DOHH2 (cell line): ENCODE measurements at regions not wholly inside any gene's neighbourhood (a gene's known extent, or its start where the extent isn't known, plus 50 kb on each side); places are given as distances from the start of the nearest gene placed in this dataset.

Experiments
- H3F3A ChIP-seq: fragments of 200-600 bp; sonication (generic), shearing (Covaris generic); 2 replicates; pipeline ENCODE4 v1.6.0; 2016; ENCODE audit warnings: antibody characterized with exemption, mild to moderate bottlenecking; ENCODE audit not compliant: control insufficient read depth, insufficient read depth
- H3K27ac ChIP-seq: fragments of 200-600 bp; sonication (generic); 2 replicates; pipeline ENCODE4 v1.5.1; 2014; ENCODE audit warnings: low read depth, mild to moderate bottlenecking, low read length, moderate library complexity
- H3K27me3 ChIP-seq: fragments of 200-600 bp; sonication (generic); 2 replicates; pipeline ENCODE4 v1.6.1; 2014; ENCODE audit warnings: mild to moderate bottlenecking, low read length, mixed read lengths; ENCODE audit not compliant: control insufficient read depth
- H3K36me3 ChIP-seq: fragments of 200-600 bp; sonication (generic); 2 replicates; pipeline ENCODE4 v1.6.1; 2014; ENCODE audit warnings: mild to moderate bottlenecking, low read length, moderate library complexity, mixed read lengths; ENCODE audit not compliant: control insufficient read depth
- H3K4me1 ChIP-seq: fragments of 200-600 bp; sonication (generic); 2 replicates; pipeline ENCODE4 v1.6.1; 2014; ENCODE audit warnings: mild to moderate bottlenecking, low read length, mixed read lengths; ENCODE audit not compliant: control insufficient read depth
- H3K4me2 ChIP-seq: fragments of 200-600 bp; sonication (generic); 2 replicates; pipeline ENCODE4 v1.6.0; 2014; ENCODE audit warnings: mild to moderate bottlenecking, low read length, moderate library complexity
- H3K4me3 ChIP-seq: fragments of 200-600 bp; sonication (generic); 2 replicates; pipeline ENCODE4 v1.5.1; 2014; ENCODE audit warnings: mild to moderate bottlenecking, low read length, mixed read lengths
- H3K79me2 ChIP-seq: fragments of 200-600 bp; sonication (generic); 2 replicates; pipeline ENCODE4 v1.6.1; 2014; ENCODE audit warnings: mild to moderate bottlenecking, low read length, mixed read lengths; ENCODE audit not compliant: control insufficient read depth
- H3K9me2 ChIP-seq: fragments of 200-600 bp; sonication (generic); replicated peaks from 2 replicates; pipeline ENCODE4 v1.6.1; 2014; ENCODE audit warnings: mild to moderate bottlenecking, low read length, mixed read lengths; ENCODE audit not compliant: control insufficient read depth
- H3K9me3 ChIP-seq: fragments of 200-600 bp; sonication (generic); 2 replicates; pipeline ENCODE4 v1.6.1; 2014; ENCODE audit warnings: antibody characterized with exemption, low read length, mixed read lengths; ENCODE audit not compliant: control insufficient read depth, insufficient read depth
- H4K20me1 ChIP-seq: fragments of 200-600 bp; sonication (generic); 2 replicates; pipeline ENCODE4 v1.6.0; 2014; ENCODE audit warnings: low read depth, mild to moderate bottlenecking, antibody characterized with exemption, low read length, moderate library complexity; ENCODE audit not compliant: control insufficient read depth, insufficient read depth
- CTCF ChIP-seq: fragments of 200-600 bp; sonication (generic); IDR thresholded peaks from one replicate; pipeline ENCODE4 v1.5.1; 2014; ENCODE audit warnings: antibody characterized with exemption, mild to moderate bottlenecking, low read depth, low read length; ENCODE audit not compliant: poor library complexity, severe bottlenecking
- EZH2phosphoT487 ChIP-seq: fragments of 200-600 bp; sonication (generic); IDR thresholded peaks from 2 replicates; pipeline ENCODE4 v1.6.1; 2017; ENCODE audit warnings: borderline replicate concordance, mild to moderate bottlenecking, antibody characterized with exemption, low read length, moderate library complexity, mixed read lengths

- H3F3A ChIP-seq: no peaks in the 10 kb centered on the region
- TF ChIP-seq EZH2phosphoT487: no peak
- no peak overlapping the region for H3K4me3 ChIP-seq
- no peak overlapping the region for H3K4me2 ChIP-seq
- no peak overlapping the region for H3K27ac ChIP-seq
- H3K4me1 ChIP-seq: no peaks in the 10 kb centered on the region
- no peaks in the 10 kb centered on the region for H3K79me2 ChIP-seq
- no peaks in the 10 kb centered on the region for H3K27me3 ChIP-seq
- H3K36me3 ChIP-seq: no peaks in the 10 kb centered on the region
- no peaks in the 10 kb centered on the region for H4K20me1 ChIP-seq
- no peaks in the 10 kb centered on the region for H3K9me3 ChIP-seq
- no peaks in the 10 kb centered on the region for H3K9me2 ChIP-seq
Measured at GRCh38 chr19:28213470-28214082, 999.4 kb downstream of the UQCRFS1 start.

- H3K4me3 ChIP-seq: no peak overlapping the region
- no peak overlapping the region for H3K4me2 ChIP-seq
- no peaks in the 10 kb centered on the region for H3K36me3 ChIP-seq
- H3K9me3 ChIP-seq: no peaks in the 10 kb centered on the region
- no peaks in the 10 kb centered on the region for H3K9me2 ChIP-seq
- H3F3A ChIP-seq: no peaks in the 10 kb centered on the region
- TF ChIP-seq EZH2phosphoT487: no peak
- TF ChIP-seq CTCF: no peak
- H4K20me1 ChIP-seq: no peaks in the 10 kb centered on the region
- H3K4me1 ChIP-seq: no peaks in the 10 kb centered on the region
- H3K27me3 ChIP-seq: no peaks in the 10 kb centered on the region
- H3K79me2 ChIP-seq: no peaks in the 10 kb centered on the region
- H3K27ac ChIP-seq: no peak overlapping the region
Measured at GRCh38 chr19:28210886-28211285, 1002.1 kb downstream of the UQCRFS1 start.

DNA sequence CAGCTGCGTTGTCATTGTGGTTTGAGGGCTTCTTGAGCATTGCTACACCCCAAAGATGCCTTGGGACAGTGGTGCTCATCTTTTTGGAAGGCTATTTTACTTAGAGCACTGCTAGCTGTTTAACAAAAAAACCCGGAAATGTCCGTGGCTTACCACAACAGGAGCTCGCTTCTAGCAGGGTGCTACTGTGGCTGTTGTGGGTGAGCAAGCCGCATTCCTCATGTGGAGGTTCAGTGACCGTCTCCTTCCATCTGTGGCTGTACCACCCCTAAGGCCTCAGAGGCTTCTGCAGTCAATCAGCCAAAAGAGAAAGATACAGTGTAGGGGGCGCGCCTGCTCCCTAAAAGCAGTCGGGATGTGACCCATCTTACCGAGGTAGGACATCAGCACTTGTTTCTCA is 1004.2 kb downstream of the UQCRFS1 start:
- Histone ChIP-seq H3K79me2 (no peaks in the 10 kb centered on the region), H3F3A (no peaks in the 10 kb centered on the region), H3K36me3 (no peaks in the 10 kb centered on the region), H3K9me2 (no peaks in the 10 kb centered on the region), H3K9me3 (no peaks in the 10 kb centered on the region), H3K4me3 (no peak overlapping the region), H3K4me1 (no peaks in the 10 kb centered on the region), H3K27ac (no peak overlapping the region), H4K20me1 (no peaks in the 10 kb centered on the region), H3K4me2 (no peak overlapping the region), H3K27me3 (no peaks in the 10 kb centered on the region)
- TF ChIP-seq CTCF (no peak), EZH2phosphoT487 (no peak)

GRCh38 chr19:28207244-28207643 is 1005.7 kb downstream of the UQCRFS1 start:
- H3K4me3 ChIP-seq: no peak overlapping the region
- no peaks in the 10 kb centered on the region for H3F3A ChIP-seq
- no peaks in the 10 kb centered on the region for H3K4me1 ChIP-seq
- no peak overlapping the region for H3K27ac ChIP-seq
- H3K36me3 ChIP-seq: no peaks in the 10 kb centered on the region
- H3K9me3 ChIP-seq: no peaks in the 10 kb centered on the region
- TF ChIP-seq EZH2phosphoT487 (no peak), CTCF (no peak)
- H3K79me2 ChIP-seq: no peaks in the 10 kb centered on the region
- H4K20me1 ChIP-seq: no peaks in the 10 kb centered on the region
- no peak overlapping the region for H3K4me2 ChIP-seq
- no peaks in the 10 kb centered on the region for H3K27me3 ChIP-seq
- no peaks in the 10 kb centered on the region for H3K9me2 ChIP-seq
